ENCODE measurements at regions not wholly inside any gene's neighbourhood (a gene's known extent, or its start where the extent isn't known, plus 50 kb on each side); places are given as distances from the start of the nearest gene placed in this dataset.

DNA sequence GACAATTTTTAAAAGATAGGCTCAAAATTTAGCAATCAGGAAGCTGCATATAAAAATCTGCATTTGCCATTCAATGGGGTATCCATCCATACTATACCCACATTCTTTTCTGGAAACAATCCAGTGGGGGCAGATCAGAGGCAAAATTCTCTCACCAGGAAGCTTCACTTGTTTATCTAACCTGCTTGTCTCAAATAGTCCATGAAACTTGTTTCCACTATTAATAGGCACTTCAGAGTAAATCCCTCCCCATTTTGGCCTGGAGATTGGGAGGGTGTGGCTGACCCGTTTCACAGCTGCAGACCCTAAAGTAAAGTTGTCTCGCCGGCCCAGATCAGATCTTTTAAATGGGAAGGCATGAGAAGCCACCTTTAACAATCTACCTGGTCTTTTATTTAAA is 139.4 kb upstream of the CPNE8 start:
- BruUV-seq (replicated peaks): no TSS peak
- no peaks in the 10 kb centered on the region for H3K79me2 ChIP-seq (ENCODE audit: control insufficient read depth, insufficient read depth, low read length)
- DNase-seq (ENCODE audit: extremely low read depth in 1 of 4, low spot score in 3 of 4) (no peak), ATAC-seq (no peak), FAIRE-seq (no peak)
- H3K4me1 ChIP-seq (replicated peaks in 1 of 2; ENCODE audit: control insufficient read depth in 2 of 2, insufficient read depth in 2 of 2, low read length in 2 of 2): no peaks in the 10 kb centered on the region
- no peak overlapping the region for H2AFZ ChIP-seq (ENCODE audit: low read depth, low read length)
- no peak overlapping the region for H3K27ac ChIP-seq (ENCODE audit: extremely low read depth, low read depth, low read length)
- H3K4me2 ChIP-seq (ENCODE audit: insufficient read depth, low read length): no peak overlapping the region
- no peaks in the 10 kb centered on the region for H3K27me3 ChIP-seq (ENCODE audit: control insufficient read depth in 2 of 2, insufficient read depth in 2 of 2, low read length in 2 of 2)
- no peak overlapping the region for H3K9ac ChIP-seq (ENCODE audit: insufficient read depth in 1 of 2, low read depth in 2 of 2, low read length in 2 of 2)
- ChIA-PET CTCF (ENCODE audit: low intra/inter-chr PET ratio) (no interaction called here), POLR2A (no interaction called here)
- no peaks in the 10 kb centered on the region for H3K36me3 ChIP-seq (ENCODE audit: control insufficient read depth, insufficient read depth, low read length)
- no peaks in the 10 kb centered on the region for H3K9me1 ChIP-seq (ENCODE audit: control insufficient read depth, insufficient read depth, low read length)
- no peaks in the 10 kb centered on the region for H3K9me3 ChIP-seq (replicated peaks; ENCODE audit: control insufficient read depth, insufficient read depth, low read depth, low read length)
- H4K20me1 ChIP-seq (replicated peaks; ENCODE audit: control insufficient read depth, insufficient read depth, low read length): no peaks in the 10 kb centered on the region
- H3K4me3 ChIP-seq: no peak overlapping the region
- in situ Hi-C loops (cut with MboI): no loop called here
- TF ChIP-seq, protein P1, sequence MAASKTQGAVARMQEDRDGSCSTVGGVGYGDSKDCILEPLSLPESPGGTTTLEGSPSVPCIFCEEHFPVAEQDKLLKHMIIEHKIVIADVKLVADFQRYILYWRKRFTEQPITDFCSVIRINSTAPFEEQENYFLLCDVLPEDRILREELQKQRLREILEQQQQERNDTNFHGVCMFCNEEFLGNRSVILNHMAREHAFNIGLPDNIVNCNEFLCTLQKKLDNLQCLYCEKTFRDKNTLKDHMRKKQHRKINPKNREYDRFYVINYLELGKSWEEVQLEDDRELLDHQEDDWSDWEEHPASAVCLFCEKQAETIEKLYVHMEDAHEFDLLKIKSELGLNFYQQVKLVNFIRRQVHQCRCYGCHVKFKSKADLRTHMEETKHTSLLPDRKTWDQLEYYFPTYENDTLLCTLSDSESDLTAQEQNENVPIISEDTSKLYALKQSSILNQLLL (CRISPR knock-in tag; IDR thresholded peaks at IDR 0.05; ENCODE audit: borderline replicate concordance): no peak
- no peak for TF ChIP-seq MAFG (tag; conservative IDR thresholded peaks at IDR 0.05)
- TF ChIP-seq, protein P2, sequence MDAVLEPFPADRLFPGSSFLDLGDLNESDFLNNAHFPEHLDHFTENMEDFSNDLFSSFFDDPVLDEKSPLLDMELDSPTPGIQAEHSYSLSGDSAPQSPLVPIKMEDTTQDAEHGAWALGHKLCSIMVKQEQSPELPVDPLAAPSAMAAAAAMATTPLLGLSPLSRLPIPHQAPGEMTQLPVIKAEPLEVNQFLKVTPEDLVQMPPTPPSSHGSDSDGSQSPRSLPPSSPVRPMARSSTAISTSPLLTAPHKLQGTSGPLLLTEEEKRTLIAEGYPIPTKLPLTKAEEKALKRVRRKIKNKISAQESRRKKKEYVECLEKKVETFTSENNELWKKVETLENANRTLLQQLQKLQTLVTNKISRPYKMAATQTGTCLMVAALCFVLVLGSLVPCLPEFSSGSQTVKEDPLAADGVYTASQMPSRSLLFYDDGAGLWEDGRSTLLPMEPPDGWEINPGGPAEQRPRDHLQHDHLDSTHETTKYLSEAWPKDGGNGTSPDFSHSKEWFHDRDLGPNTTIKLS (IDR thresholded peaks at IDR 0.05; ENCODE audit: borderline replicate concordance, low read depth): no peak
- intact Hi-C loops (cut with micrococcal nuclease): no loop called here
- 0% methylated on average over 3 of the region's 3 CpGs for WGBS (ENCODE audit: insufficient coverage, low coverage, missing lambda C conversion rate)

DNA sequence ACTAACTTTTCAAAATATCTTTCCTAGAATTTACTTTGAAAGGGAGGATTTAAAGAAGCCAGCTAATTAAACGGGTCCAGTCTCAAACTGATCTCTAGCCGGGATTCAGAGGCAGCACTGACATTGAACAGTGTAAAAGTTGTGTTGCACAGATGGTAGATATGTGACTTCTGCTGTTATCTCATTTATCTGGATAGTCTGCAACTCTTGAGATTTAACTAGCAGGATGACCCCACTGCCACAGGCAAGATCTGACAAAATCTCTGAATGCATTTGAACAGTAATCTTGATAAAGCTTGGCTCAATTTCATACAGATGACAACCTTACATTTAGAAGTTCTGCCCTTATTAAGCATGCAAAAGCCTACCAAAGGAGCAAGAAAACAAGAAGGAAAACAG is 138.0 kb upstream of the CPNE8 start:
- FAIRE-seq: no peak
- H3K79me2 ChIP-seq (ENCODE audit: control insufficient read depth, insufficient read depth, low read length): no peaks in the 10 kb centered on the region
- no peaks in the 10 kb centered on the region for H3K9me1 ChIP-seq (ENCODE audit: control insufficient read depth, insufficient read depth, low read length)
- intact Hi-C loops (cut with micrococcal nuclease) (no loop called here), in situ Hi-C loops (cut with MboI) (no loop called here)
- H3K36me3 ChIP-seq (ENCODE audit: control insufficient read depth, insufficient read depth, low read length): no peaks in the 10 kb centered on the region
- POLR2A ChIA-PET: no interaction called here
- no peak overlapping the region for H3K4me3 ChIP-seq
- no TSS peak for BruUV-seq (replicated peaks)
- CTCF ChIA-PET (ENCODE audit: low intra/inter-chr PET ratio): no interaction called here
- no peak for DNase-seq (ENCODE audit: extremely low read depth in 1 of 4, low spot score in 3 of 4)
- H3K9me3 ChIP-seq (replicated peaks; ENCODE audit: control insufficient read depth, insufficient read depth, low read depth, low read length): no peaks in the 10 kb centered on the region
- H2AFZ ChIP-seq (ENCODE audit: low read depth, low read length): no peak overlapping the region
- no peak overlapping the region for H3K9ac ChIP-seq (ENCODE audit: insufficient read depth in 1 of 2, low read depth in 2 of 2, low read length in 2 of 2)
- 3% methylated on average over 2 of the region's 2 CpGs for WGBS (ENCODE audit: insufficient coverage, low coverage, missing lambda C conversion rate)
- H3K4me2 ChIP-seq (ENCODE audit: insufficient read depth, low read length): no peak overlapping the region
- no peaks in the 10 kb centered on the region for H3K4me1 ChIP-seq (replicated peaks in 1 of 2; ENCODE audit: control insufficient read depth in 2 of 2, insufficient read depth in 2 of 2, low read length in 2 of 2)
- no peaks in the 10 kb centered on the region for H4K20me1 ChIP-seq (replicated peaks; ENCODE audit: control insufficient read depth, insufficient read depth, low read length)
- H3K27me3 ChIP-seq (ENCODE audit: control insufficient read depth in 2 of 2, insufficient read depth in 2 of 2, low read length in 2 of 2): no peaks in the 10 kb centered on the region
- H3K27ac ChIP-seq (ENCODE audit: extremely low read depth, low read depth, low read length): no peak overlapping the region
- ATAC-seq: no peak
- TF ChIP-seq WHSC1 (IDR thresholded peaks at IDR 0.05; ENCODE audit: low read length): no peak
- TF ChIP-seq MAFK (IDR thresholded peaks at IDR 0.05; ENCODE audit: low read length): no peak
- TF ChIP-seq ZNF445 (CRISPR knock-in tag; IDR thresholded peaks at IDR 0.05; ENCODE audit: low read depth): no peak
- TF ChIP-seq PRMT5 (CRISPR knock-in tag; IDR thresholded peaks at IDR 0.05): no peak
- no peak for TF ChIP-seq PRPF4 (IDR thresholded peaks at IDR 0.05; ENCODE audit: insufficient read depth, low read depth, low read length, poor library complexity, severe bottlenecking)
- TF ChIP-seq, protein P3, sequence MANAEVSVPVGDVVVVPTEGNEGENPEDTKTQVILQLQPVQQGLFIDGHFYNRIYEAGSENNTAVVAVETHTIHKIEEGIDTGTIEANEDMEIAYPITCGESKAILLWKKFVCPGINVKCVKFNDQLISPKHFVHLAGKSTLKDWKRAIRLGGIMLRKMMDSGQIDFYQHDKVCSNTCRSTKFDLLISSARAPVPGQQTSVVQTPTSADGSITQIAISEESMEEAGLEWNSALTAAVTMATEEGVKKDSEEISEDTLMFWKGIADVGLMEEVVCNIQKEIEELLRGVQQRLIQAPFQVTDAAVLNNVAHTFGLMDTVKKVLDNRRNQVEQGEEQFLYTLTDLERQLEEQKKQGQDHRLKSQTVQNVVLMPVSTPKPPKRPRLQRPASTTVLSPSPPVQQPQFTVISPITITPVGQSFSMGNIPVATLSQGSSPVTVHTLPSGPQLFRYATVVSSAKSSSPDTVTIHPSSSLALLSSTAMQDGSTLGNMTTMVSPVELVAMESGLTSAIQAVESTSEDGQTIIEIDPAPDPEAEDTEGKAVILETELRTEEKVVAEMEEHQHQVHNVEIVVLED (CRISPR knock-in tag; IDR thresholded peaks at IDR 0.05): no peak
- TF ChIP-seq, protein P4, sequence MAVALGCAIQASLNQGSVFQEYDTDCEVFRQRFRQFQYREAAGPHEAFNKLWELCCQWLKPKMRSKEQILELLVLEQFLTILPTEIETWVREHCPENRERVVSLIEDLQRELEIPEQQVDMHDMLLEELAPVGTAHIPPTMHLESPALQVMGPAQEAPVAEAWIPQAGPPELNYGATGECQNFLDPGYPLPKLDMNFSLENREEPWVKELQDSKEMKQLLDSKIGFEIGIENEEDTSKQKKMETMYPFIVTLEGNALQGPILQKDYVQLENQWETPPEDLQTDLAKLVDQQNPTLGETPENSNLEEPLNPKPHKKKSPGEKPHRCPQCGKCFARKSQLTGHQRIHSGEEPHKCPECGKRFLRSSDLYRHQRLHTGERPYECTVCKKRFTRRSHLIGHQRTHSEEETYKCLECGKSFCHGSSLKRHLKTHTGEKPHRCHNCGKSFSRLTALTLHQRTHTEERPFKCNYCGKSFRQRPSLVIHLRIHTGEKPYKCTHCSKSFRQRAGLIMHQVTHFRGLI (CRISPR knock-in tag; IDR thresholded peaks at IDR 0.05): no peak
- TF ChIP-seq GATA2 (CRISPR knock-in tag; IDR thresholded peaks at IDR 0.05): no peak

All from K562 (cell line).